Stimulated activated CD4-positive, alpha-beta T cell treated with anti-CD3 and anti-CD28 coated beads, Interleukin-2, amount 100 ng/mL, for 48 hours (primary cell): ENCODE measurements at regions not wholly inside any gene's neighbourhood (a gene's known extent, or its start where the extent isn't known, plus 50 kb on each side); places are given as distances from the start of the nearest gene placed in this dataset.

Experiments
- DNase-seq, 2 donors: peaks; one replicate each; pipeline ENCODE4 v3.0.0-alpha.2; 2020

GRCh38 chr20:40486297-40486696 is 202.7 kb downstream of the MAFB start:
- no peak for DNase-seq

GRCh38 chr20:40481743-40482458 is 207.1 kb downstream of the MAFB start:
- no peak for DNase-seq

GRCh38 chr20:40481337-40481736 is 207.7 kb downstream of the MAFB start:
- DNase-seq: no peak

- no peak for DNase-seq
Observed at GRCh38 chr20:40477805-40478204, 211.2 kb downstream of the MAFB start.

- no peak for DNase-seq
Observed at GRCh38 chr20:40476461-40476860, 212.6 kb downstream of the MAFB start.

GRCh38 chr20:40472905-40473304 is 216.1 kb downstream of the MAFB start:
- no peak for DNase-seq

GRCh38 chr20:40471261-40471629 is 217.8 kb downstream of the MAFB start:
- DNase-seq: no peak

GRCh38 chr20:40470445-40471260 is 218.4 kb downstream of the MAFB start:
- DNase-seq: no peak

- DNase-seq: no peak
Observed at GRCh38 chr20:40468759-40469158, 220.3 kb downstream of the MAFB start.

- DNase-seq: no peak
Observed at GRCh38 chr20:40467703-40468411, 221.2 kb downstream of the MAFB start.

GRCh38 chr20:40467067-40467466 is 222.0 kb downstream of the MAFB start:
- DNase-seq: no peak

GRCh38 chr20:40464731-40465208 is 224.3 kb downstream of the MAFB start:
- DNase-seq: no peak

GRCh38 chr20:40463171-40463570 is 225.9 kb downstream of the MAFB start:
- no peak for DNase-seq

- no peak for DNase-seq
Observed at GRCh38 chr20:40462566-40462965, 226.5 kb downstream of the MAFB start.

GRCh38 chr20:40459299-40459698 is 229.7 kb downstream of the MAFB start:
- DNase-seq: no peak

GRCh38 chr20:40457404-40457803 is 231.6 kb downstream of the MAFB start:
- DNase-seq: no peak

- DNase-seq: no peak
Observed at GRCh38 chr20:40452758-40453157, 236.3 kb downstream of the MAFB start.

- DNase-seq: no peak
Observed at GRCh38 chr20:40451552-40451951, 237.5 kb downstream of the MAFB start.

- no peak for DNase-seq
Observed at GRCh38 chr20:40449974-40450616, 238.9 kb downstream of the MAFB start.

GRCh38 chr20:40449144-40449690 is 239.8 kb downstream of the MAFB start:
- no peak for DNase-seq

- DNase-seq: no peak
Observed at GRCh38 chr20:40446888-40447287, 242.1 kb downstream of the MAFB start.

GRCh38 chr20:40444516-40444915 is 244.5 kb downstream of the MAFB start:
- DNase-seq: no peak

GRCh38 chr20:40443753-40444152 is 245.3 kb downstream of the MAFB start:
- no peak for DNase-seq
